Activated naive CD4-positive, alpha-beta T cell treated with anti-CD3 and anti-CD28 coated beads for 36 hours (primary cell): ENCODE measurements at regions not wholly inside any gene's neighbourhood (a gene's known extent, or its start where the extent isn't known, plus 50 kb on each side); places are given as distances from the start of the nearest gene placed in this dataset.

Experiments
- CTCF ChIA-PET: fragments of 350-600 bp; sonication (Branson Sonifier 250); formaldehyde crosslinking; loops from one replicate; lab custom pipeline; 2021; ENCODE audit warnings: antibody characterized with exemption; lab: Charles Lee
- DNase-seq: peaks from one replicate; pipeline ENCODE4 v3.0.0-alpha.2; 2020
- H3K27ac Mint-ChIP-seq: one replicate; pipeline ENCODE4 v1.8.0; 2021; ENCODE audit warnings: mild to moderate bottlenecking, mixed read lengths
- H3K27me3 Mint-ChIP-seq: one replicate; pipeline ENCODE4 v1.8.0; 2021; ENCODE audit warnings: low read depth, mixed read lengths
- H3K36me3 Mint-ChIP-seq: one replicate; pipeline ENCODE4 v1.8.0; 2021; ENCODE audit warnings: low read depth, mixed read lengths
- H3K4me1 Mint-ChIP-seq: one replicate; pipeline ENCODE4 v1.8.0; 2021; ENCODE audit warnings: low read depth, mixed read lengths
- H3K4me3 Mint-ChIP-seq: one replicate; pipeline ENCODE4 v1.8.0; 2021; ENCODE audit warnings: mild to moderate bottlenecking, moderate library complexity, mixed read lengths
- H3K9me3 Mint-ChIP-seq: one replicate; pipeline ENCODE4 v1.8.0; 2021; ENCODE audit warnings: mixed read lengths
- intact Hi-C: fragments of 100-400 bp; cut with micrococcal nuclease; formaldehyde crosslinking; loops from one replicate; pipeline ENCODE4 v1.15.1; 2023

- Mint-ChIP-seq H3K27ac (no peak overlapping the region), H3K4me3 (no peak overlapping the region), H3K9me3 (no peaks in the 10 kb centered on the region), H3K36me3 (no peaks in the 10 kb centered on the region), H3K4me1 (no peaks in the 10 kb centered on the region), H3K27me3 (peaks cover 5% of the 10 kb centered on the region)
- DNase-seq: no peak
- intact Hi-C loops: loop anchor here (10.0 kb wide), 2 partner anchors 514 to 604 kb away; no protein-coding TSS in a partner anchor
- CTCF ChIA-PET: no interaction called here
Measured at GRCh38 chr12:127388985-127389384, 878.0 kb upstream of the TMEM132C start.

GRCh38 chr12:127389923-127390322 lies 877.0 kb upstream of the TMEM132C start:
- intact Hi-C loops: loop anchor here (10.0 kb wide), 2 partner anchors 515 to 605 kb away; no protein-coding TSS in a partner anchor
- CTCF ChIA-PET: no interaction called here
- no peaks in the 10 kb centered on the region for H3K4me1 Mint-ChIP-seq
- no peak for DNase-seq
- no peaks in the 10 kb centered on the region for H3K9me3 Mint-ChIP-seq
- H3K36me3 Mint-ChIP-seq: no peaks in the 10 kb centered on the region
- no peak overlapping the region for H3K4me3 Mint-ChIP-seq
- H3K27ac Mint-ChIP-seq: no peak overlapping the region
- peaks cover 5% of the 10 kb centered on the region for H3K27me3 Mint-ChIP-seq

GRCh38 chr12:127393465-127393864 lies 873.5 kb upstream of the TMEM132C start:
- Mint-ChIP-seq H3K4me1 (no peaks in the 10 kb centered on the region), H3K4me3 (no peak overlapping the region), H3K27ac (no peak overlapping the region), H3K27me3 (peaks cover 11% of the 10 kb centered on the region), H3K36me3 (no peaks in the 10 kb centered on the region), H3K9me3 (no peaks in the 10 kb centered on the region)
- intact Hi-C loops: no loop called here
- DNase-seq: no peak
- CTCF ChIA-PET: no interaction called here

GRCh38 chr12:127393896-127394295 lies 873.1 kb upstream of the TMEM132C start:
- no peak for DNase-seq
- Mint-ChIP-seq H3K27me3 (peaks cover 11% of the 10 kb centered on the region), H3K4me1 (no peaks in the 10 kb centered on the region), H3K9me3 (no peaks in the 10 kb centered on the region), H3K27ac (no peak overlapping the region), H3K36me3 (no peaks in the 10 kb centered on the region), H3K4me3 (no peak overlapping the region)
- intact Hi-C loops: no loop called here
- CTCF ChIA-PET: no interaction called here

GRCh38 chr12:127396734-127397133 lies 870.2 kb upstream of the TMEM132C start:
- DNase-seq: no peak
- intact Hi-C loops: no loop called here
- H3K27ac Mint-ChIP-seq: no peak overlapping the region
- CTCF ChIA-PET: no interaction called here
- no peak overlapping the region for H3K4me3 Mint-ChIP-seq
- H3K4me1 Mint-ChIP-seq: no peaks in the 10 kb centered on the region
- H3K9me3 Mint-ChIP-seq: no peaks in the 10 kb centered on the region
- peaks cover 11% of the 10 kb centered on the region for H3K27me3 Mint-ChIP-seq
- H3K36me3 Mint-ChIP-seq: no peaks in the 10 kb centered on the region

- CTCF ChIA-PET: no interaction called here
- no peak for DNase-seq
- Mint-ChIP-seq H3K27ac (no peak overlapping the region), H3K36me3 (no peaks in the 10 kb centered on the region), H3K9me3 (no peaks in the 10 kb centered on the region), H3K4me3 (no peak overlapping the region), H3K4me1 (no peaks in the 10 kb centered on the region), H3K27me3 (peaks cover 11% of the 10 kb centered on the region)
- intact Hi-C loops: no loop called here
Measured at GRCh38 chr12:127398016-127398710, 868.8 kb upstream of the TMEM132C start.

GRCh38 chr12:127399451-127399850 lies 867.5 kb upstream of the TMEM132C start:
- Mint-ChIP-seq H3K27ac (no peak overlapping the region), H3K36me3 (no peaks in the 10 kb centered on the region), H3K27me3 (peaks cover 9% of the 10 kb centered on the region), H3K9me3 (no peaks in the 10 kb centered on the region), H3K4me1 (no peaks in the 10 kb centered on the region), H3K4me3 (no peak overlapping the region)
- intact Hi-C loops: no loop called here
- no peak for DNase-seq
- CTCF ChIA-PET: no interaction called here

- no peaks in the 10 kb centered on the region for H3K4me1 Mint-ChIP-seq
- H3K4me3 Mint-ChIP-seq: no peak overlapping the region
- DNase-seq: no peak
- H3K27ac Mint-ChIP-seq: no peak overlapping the region
- intact Hi-C loops: no loop called here
- H3K27me3 Mint-ChIP-seq: peaks cover 9% of the 10 kb centered on the region
- H3K9me3 Mint-ChIP-seq: no peaks in the 10 kb centered on the region
- CTCF ChIA-PET: no interaction called here
- H3K36me3 Mint-ChIP-seq: no peaks in the 10 kb centered on the region
Measured at GRCh38 chr12:127400221-127400620, 866.7 kb upstream of the TMEM132C start.

- H3K4me3 Mint-ChIP-seq: no peak overlapping the region
- no peaks in the 10 kb centered on the region for H3K4me1 Mint-ChIP-seq
- DNase-seq: no peak
- CTCF ChIA-PET: no interaction called here
- H3K27ac Mint-ChIP-seq: no peak overlapping the region
- intact Hi-C loops: no loop called here
- no peaks in the 10 kb centered on the region for H3K9me3 Mint-ChIP-seq
- peaks cover 8% of the 10 kb centered on the region for H3K27me3 Mint-ChIP-seq
- no peaks in the 10 kb centered on the region for H3K36me3 Mint-ChIP-seq
Measured at GRCh38 chr12:127401005-127401404, 866.0 kb upstream of the TMEM132C start.

- no peak for DNase-seq
- intact Hi-C loops: no loop called here
- H3K36me3 Mint-ChIP-seq: no peaks in the 10 kb centered on the region
- H3K9me3 Mint-ChIP-seq: no peaks in the 10 kb centered on the region
- CTCF ChIA-PET: no interaction called here
- H3K4me3 Mint-ChIP-seq: no peak overlapping the region
- no peak overlapping the region for H3K27ac Mint-ChIP-seq
- peaks cover 7% of the 10 kb centered on the region for H3K27me3 Mint-ChIP-seq
- no peaks in the 10 kb centered on the region for H3K4me1 Mint-ChIP-seq
Measured at GRCh38 chr12:127401536-127401935, 865.4 kb upstream of the TMEM132C start.

- no peak overlapping the region for H3K4me3 Mint-ChIP-seq
- no peak overlapping the region for H3K27ac Mint-ChIP-seq
- no peaks in the 10 kb centered on the region for H3K9me3 Mint-ChIP-seq
- intact Hi-C loops: no loop called here
- no peaks in the 10 kb centered on the region for H3K4me1 Mint-ChIP-seq
- no peak for DNase-seq
- H3K27me3 Mint-ChIP-seq: no peaks in the 10 kb centered on the region
- H3K36me3 Mint-ChIP-seq: no peaks in the 10 kb centered on the region
- CTCF ChIA-PET: interaction anchor here (0.8 kb wide), 1 partner anchor 30 kb away, joined by 3 read pairs; no protein-coding TSS in a partner anchor
Measured at GRCh38 chr12:127411166-127411915, 855.6 kb upstream of the TMEM132C start.

GRCh38 chr12:127411981-127412380 lies 855.0 kb upstream of the TMEM132C start:
- Mint-ChIP-seq H3K27ac (no peak overlapping the region), H3K4me3 (no peak overlapping the region), H3K27me3 (no peaks in the 10 kb centered on the region), H3K4me1 (no peaks in the 10 kb centered on the region), H3K9me3 (peaks cover 2% of the 10 kb centered on the region), H3K36me3 (no peaks in the 10 kb centered on the region)
- intact Hi-C loops: no loop called here
- CTCF ChIA-PET: no interaction called here
- no peak for DNase-seq

GRCh38 chr12:127412866-127413265 lies 854.1 kb upstream of the TMEM132C start:
- Mint-ChIP-seq H3K4me1 (no peaks in the 10 kb centered on the region), H3K4me3 (no peak overlapping the region), H3K9me3 (peaks cover 7% of the 10 kb centered on the region), H3K27me3 (no peaks in the 10 kb centered on the region), H3K27ac (no peak overlapping the region), H3K36me3 (no peaks in the 10 kb centered on the region)
- CTCF ChIA-PET: no interaction called here
- intact Hi-C loops: no loop called here
- DNase-seq: no peak
